ENCODE measurements at regions not wholly inside any gene's neighbourhood (a gene's known extent, or its start where the extent isn't known, plus 50 kb on each side); places are given as distances from the start of the nearest gene placed in this dataset.

DNA sequence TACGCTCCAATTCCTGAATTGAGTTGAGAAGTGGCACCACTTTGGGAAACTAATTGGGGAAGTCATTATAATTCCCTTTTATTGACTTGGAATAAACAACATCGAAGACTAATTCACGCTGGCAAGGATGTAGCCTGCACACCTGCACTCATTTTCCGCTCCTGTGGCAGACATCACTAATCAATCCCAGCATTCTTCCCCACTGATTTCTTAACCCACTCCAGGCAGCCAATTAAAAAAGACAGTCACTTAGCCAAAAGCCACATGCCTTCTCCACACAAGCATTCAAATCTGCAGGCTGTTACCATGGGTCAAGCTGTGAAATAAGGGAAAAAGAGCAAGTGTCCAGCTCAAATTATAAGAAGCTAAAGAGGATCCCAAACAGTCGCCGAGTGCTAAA lies 68.2 kb upstream of the HRH2 start:
- Histone ChIP-seq H3K27me3 (no peaks in the 10 kb centered on the region), H3K9me3 (peaks cover 0 to 5% (median 0%) of the 10 kb centered on the region in 11 donors), H3K27ac (no peak overlapping the region), H3K4me1 (peaks cover 0 to 16% (median 4%) of the 10 kb centered on the region in 9 donors), H3K4me3 (no peak overlapping the region), H3K36me3 (no peaks in the 10 kb centered on the region)
- 94 to 97% methylated on average over 6 of the region's 6 CpGs for WGBS, 2 donors
- TF ChIP-seq, protein P1, sequence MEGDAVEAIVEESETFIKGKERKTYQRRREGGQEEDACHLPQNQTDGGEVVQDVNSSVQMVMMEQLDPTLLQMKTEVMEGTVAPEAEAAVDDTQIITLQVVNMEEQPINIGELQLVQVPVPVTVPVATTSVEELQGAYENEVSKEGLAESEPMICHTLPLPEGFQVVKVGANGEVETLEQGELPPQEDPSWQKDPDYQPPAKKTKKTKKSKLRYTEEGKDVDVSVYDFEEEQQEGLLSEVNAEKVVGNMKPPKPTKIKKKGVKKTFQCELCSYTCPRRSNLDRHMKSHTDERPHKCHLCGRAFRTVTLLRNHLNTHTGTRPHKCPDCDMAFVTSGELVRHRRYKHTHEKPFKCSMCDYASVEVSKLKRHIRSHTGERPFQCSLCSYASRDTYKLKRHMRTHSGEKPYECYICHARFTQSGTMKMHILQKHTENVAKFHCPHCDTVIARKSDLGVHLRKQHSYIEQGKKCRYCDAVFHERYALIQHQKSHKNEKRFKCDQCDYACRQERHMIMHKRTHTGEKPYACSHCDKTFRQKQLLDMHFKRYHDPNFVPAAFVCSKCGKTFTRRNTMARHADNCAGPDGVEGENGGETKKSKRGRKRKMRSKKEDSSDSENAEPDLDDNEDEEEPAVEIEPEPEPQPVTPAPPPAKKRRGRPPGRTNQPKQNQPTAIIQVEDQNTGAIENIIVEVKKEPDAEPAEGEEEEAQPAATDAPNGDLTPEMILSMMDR (IDR thresholded peaks at IDR 0.05), result no peak
- intact Hi-C loops (cut with DNase I), result loop anchor here in 1 of 10 donors (10.0 kb wide), 1 partner anchor 125 kb away; no protein-coding TSS in a partner anchor
- DNase-seq (no peak), ATAC-seq (no peak)

DNA sequence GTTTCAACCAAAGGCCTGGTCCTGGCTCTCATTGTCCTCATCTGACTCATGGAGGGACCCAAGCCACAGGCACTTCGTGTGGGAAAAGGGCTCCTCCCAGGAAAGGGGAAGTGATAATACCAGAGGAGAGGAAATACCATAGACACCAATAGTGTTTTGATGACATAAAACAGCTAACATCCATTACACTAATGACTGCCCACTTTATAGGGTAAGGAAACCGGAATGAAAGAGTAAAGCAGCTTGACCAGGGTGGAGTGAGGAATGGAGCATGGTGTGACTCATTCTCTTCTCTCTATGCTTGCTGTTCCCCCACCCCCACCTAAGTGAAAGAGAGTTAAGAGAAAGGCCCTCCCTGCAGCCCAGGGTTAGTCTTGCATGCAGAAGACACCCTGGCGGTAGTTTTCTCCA lies 67.4 kb upstream of the HRH2 start:
- Histone ChIP-seq H3K27ac (peak overlapping the region in 1 of 10 donors; percentile 20), H3K9me3 (peaks cover 0 to 5% (median 0%) of the 10 kb centered on the region in 11 donors), H3K27me3 (no peaks in the 10 kb centered on the region), H3K36me3 (no peaks in the 10 kb centered on the region), H3K4me1 (peaks cover 0 to 16% (median 4%) of the 10 kb centered on the region in 9 donors), H3K4me3 (no peak overlapping the region)
- intact Hi-C loops (cut with DNase I), result loop anchor here in 1 of 10 donors (10.0 kb wide), 1 partner anchor 124 kb away; no protein-coding TSS in a partner anchor
- TF ChIP-seq, protein P1 (IDR thresholded peaks at IDR 0.05), result no peak
- WGBS, 2 donors, result 46 to 54% methylated on average over 3 of the region's 3 CpGs
- ATAC-seq (peak in 6 of 8 donors; percentile 24 to 63 (median 38)), DNase-seq (no peak)

DNA sequence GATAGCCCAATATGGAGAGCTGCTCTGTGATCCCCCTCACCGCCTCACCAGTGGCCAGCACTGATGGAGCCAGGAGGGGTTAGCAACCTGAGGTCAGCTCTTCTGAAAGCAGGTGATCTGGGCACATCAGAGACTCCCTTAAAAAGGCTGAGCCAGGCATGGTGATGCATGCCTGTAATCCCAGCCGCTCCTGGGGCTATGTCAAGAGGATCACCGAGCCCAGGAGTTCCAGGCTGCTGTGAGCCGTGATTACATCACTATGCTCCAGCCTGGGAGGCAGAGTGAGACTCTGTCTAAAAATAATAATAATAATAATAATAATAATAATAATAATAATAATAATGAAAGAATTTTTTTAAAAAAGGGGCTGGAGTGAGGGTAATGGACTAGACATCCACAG lies 66.6 kb upstream of the HRH2 start:
- Histone ChIP-seq H3K27ac (no peak overlapping the region), H3K4me3 (no peak overlapping the region), H3K27me3 (no peaks in the 10 kb centered on the region), H3K4me1 (peaks cover 0 to 16% (median 4%) of the 10 kb centered on the region in 9 donors), H3K9me3 (peaks cover 0 to 5% (median 0%) of the 10 kb centered on the region in 11 donors), H3K36me3 (no peaks in the 10 kb centered on the region)
- ATAC-seq (no peak), DNase-seq (no peak)
- TF ChIP-seq, protein P1 (IDR thresholded peaks at IDR 0.05), result no peak
- WGBS, 2 donors, result 86 to 96% methylated on average over 4 of the region's 4 CpGs
- intact Hi-C loops (cut with DNase I), result loop anchor here in 1 of 10 donors (10.0 kb wide), 1 partner anchor 124 kb away; no protein-coding TSS in a partner anchor

DNA sequence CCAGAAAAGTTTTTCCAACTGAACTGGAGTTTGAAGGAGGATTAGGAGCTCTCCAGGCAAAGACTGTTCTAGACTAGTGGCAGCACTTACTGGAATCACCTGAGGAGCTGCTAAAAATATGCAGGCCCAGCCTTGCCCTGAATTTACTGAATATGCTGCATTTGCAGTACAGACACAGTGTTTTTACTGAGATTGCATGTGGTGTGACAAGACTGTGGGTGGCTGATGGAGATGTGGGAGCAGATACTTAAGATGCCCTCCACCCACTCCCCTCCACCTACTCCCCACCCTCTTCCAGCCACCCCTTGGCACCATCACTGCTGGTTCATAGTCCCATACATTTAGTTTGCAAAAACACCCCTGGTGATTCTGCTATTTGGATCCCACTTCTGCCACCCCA lies 64.1 kb upstream of the HRH2 start:
- Histone ChIP-seq H3K9me3 (peaks cover 0 to 5% (median 0%) of the 10 kb centered on the region in 11 donors), H3K4me3 (no peak overlapping the region), H3K27ac (no peak overlapping the region), H3K27me3 (peaks cover 0 to 12% (median 0%) of the 10 kb centered on the region in 7 donors), H3K36me3 (no peaks in the 10 kb centered on the region), H3K4me1 (peaks cover 0 to 16% (median 7%) of the 10 kb centered on the region in 9 donors)
- no peak for ATAC-seq
- TF ChIP-seq, protein P1 (IDR thresholded peaks at IDR 0.05), result no peak
- DNase-seq, result no peak
- intact Hi-C loops (cut with DNase I), result loop anchor here in 1 of 10 donors (10.0 kb wide), 1 partner anchor 121 kb away; no protein-coding TSS in a partner anchor
